LNCAP (cell line): ENCODE measurements at regions not wholly inside any gene's neighbourhood (a gene's known extent, or its start where the extent isn't known, plus 50 kb on each side); places are given as distances from the start of the nearest gene placed in this dataset.

Experiments
- TF ChIP-seq, protein P1 (sequence below): fragments of 450-650 bp; IDR thresholded peaks from 2 replicates; pipeline ENCODE4 v1.5.1; 2017; ENCODE audit warnings: mild to moderate bottlenecking

DNA sequence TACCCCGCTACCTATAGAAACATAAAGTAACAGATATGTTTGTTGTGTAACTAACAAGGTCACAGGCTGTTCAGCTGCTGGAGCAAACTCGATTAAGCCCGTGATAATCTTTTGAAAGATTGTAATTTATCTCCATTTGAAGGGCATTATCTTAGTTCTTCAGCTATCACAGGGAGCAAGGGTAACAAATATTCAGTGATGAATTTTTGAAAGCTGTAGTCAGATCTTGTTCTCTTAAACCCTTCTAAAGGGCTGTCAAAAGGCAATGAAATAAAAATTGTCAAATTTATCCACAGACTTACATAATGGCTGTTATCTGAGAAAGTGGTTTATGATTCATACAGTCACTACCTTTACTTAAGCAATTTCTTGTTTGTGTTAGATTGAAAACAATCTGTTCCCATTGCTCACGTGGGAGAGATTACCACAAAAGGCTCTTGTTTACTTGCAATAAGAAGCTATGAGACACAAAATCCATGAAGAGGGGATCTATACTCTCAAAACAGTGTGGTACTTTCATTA, 78.3 kb upstream of the ZNF608 start:
- TF ChIP-seq, protein P1, sequence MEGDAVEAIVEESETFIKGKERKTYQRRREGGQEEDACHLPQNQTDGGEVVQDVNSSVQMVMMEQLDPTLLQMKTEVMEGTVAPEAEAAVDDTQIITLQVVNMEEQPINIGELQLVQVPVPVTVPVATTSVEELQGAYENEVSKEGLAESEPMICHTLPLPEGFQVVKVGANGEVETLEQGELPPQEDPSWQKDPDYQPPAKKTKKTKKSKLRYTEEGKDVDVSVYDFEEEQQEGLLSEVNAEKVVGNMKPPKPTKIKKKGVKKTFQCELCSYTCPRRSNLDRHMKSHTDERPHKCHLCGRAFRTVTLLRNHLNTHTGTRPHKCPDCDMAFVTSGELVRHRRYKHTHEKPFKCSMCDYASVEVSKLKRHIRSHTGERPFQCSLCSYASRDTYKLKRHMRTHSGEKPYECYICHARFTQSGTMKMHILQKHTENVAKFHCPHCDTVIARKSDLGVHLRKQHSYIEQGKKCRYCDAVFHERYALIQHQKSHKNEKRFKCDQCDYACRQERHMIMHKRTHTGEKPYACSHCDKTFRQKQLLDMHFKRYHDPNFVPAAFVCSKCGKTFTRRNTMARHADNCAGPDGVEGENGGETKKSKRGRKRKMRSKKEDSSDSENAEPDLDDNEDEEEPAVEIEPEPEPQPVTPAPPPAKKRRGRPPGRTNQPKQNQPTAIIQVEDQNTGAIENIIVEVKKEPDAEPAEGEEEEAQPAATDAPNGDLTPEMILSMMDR = no peak

DNA sequence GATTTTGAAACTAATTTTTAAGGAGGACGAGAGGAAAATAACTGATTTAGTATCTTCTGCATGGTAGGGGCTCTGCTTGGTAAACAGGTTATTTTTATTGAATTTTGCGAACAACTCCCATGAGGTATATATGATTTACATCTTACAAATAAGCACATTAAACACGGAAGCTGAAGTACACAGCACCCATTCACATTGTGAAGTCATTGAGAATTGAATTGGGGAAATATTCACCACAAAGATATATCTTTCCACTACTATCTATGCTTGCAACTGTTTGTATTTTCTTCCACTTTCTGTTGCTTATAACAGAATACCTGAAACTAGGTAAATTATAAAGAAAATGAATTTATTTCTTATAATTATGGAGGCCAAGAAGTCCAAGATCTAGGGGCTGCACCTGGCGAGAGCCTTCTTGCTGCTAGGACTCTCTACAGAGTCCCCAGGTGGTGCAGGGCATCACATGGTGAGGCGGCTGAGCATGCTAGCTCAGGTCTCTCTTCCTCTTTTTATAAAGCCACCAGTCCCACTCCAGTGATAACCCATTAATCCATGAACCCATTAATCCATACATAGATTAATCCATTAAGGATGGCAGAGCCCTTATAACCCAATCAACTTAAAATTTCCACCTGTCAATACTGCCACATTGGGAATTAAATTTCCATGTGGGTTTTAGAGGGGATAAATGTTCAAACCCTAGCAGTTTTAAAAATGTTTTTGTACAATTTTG, 79.0 kb upstream of the ZNF608 start:
- TF ChIP-seq, protein P1 = no peak

DNA sequence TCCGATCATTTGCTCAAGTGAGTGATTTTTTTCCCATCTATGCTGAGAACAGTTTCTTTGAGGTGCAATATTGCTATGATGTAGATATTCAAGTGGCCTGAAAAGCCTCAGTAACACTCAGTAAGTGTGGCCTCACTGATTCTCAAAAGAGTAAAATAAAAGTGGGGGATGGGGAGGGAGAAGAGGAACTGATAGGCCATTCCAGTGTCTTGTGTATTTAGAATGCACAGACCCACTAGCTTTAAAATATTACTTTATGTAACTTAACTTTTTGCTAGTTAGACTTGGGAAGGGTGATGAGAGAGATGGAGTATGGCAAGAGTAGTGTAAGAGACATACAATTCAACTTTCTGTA, 79.5 kb upstream of the ZNF608 start:
- TF ChIP-seq, protein P1 = no peak

- TF ChIP-seq, protein P1 = no peak
Measured at GRCh38 chr5:124828731-124829234, 82.3 kb upstream of the ZNF608 start.

DNA sequence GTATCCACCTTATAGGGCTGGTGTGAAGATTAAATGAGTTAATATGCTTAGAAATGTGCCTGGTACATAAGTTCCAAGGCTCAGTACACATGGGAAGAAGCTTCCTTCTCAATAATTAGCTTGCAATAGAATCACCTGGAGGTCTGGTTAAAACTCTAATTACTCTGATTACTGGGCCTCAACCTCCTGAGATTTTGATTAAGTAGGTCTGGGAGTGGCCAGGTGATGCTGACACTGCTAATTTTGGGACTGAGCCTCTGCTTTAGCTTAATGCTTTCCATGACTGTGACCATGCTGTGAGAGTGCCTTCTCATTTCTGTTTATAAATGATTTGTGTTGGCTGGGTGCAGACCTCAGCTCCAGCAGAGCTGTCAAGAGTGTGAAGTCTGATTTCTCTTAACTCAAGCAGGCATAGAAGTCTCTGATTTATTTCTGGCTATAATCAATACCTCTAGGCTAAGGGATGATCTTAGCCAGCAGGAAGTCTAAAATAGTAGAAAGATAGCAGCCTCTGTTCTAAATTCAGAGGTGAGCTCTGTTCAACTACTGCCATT, 85.3 kb upstream of the ZNF608 start:
- TF ChIP-seq, protein P1 = no peak

DNA sequence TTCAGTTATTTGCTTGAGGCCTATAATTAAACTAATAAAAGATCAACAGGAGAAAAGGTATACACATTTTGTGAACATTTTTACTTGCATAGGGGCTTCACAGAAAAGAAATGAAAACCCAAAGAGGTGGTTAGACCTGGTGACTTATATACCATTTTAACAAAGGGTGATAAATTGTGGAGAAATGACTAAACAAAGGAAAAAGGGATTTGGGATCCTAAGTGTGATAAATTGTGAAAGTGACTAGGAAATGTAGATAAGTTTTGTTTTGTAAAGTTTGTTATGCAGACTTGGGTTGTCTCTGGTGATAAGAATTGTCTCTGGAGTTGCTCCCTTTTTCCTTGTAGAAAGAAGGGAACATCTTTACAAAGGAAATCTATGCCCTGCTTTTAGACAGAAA, 86.1 kb upstream of the ZNF608 start:
- TF ChIP-seq, protein P1 = no peak

DNA sequence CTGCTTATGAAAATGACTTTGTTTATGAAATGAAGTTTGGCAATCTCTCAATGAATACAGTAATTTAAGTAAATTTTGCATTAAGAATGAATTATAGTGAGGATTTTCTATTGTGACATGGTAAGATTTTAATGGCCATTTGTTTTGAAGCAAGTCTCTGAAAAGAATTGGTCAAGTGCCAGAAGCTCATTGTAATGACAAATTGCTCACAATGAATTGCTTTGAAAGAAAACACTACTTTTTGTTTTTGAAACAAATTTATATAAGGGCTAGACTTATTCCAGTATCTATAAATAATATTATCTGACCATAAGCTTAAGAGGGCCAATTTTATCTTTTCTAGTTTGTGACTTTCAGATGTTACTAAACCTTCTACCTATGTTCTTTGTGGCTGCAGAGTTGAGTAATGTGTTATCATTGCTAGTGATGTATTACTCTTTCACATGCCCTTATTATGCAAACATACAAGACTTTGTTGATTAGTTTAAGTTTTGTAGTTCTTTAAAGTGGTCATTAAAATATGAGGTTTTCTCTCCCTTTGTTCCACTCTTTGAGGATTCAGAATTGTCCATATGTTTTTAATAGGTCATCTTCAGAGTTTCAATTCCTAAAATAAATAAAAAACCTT, 93.0 kb upstream of the ZNF608 start:
- TF ChIP-seq, protein P1 = no peak
